HG03378 (cell line): ENCODE measurements at regions not wholly inside any gene's neighbourhood (a gene's known extent, or its start where the extent isn't known, plus 50 kb on each side); places are given as distances from the start of the nearest gene placed in this dataset.
"Not testable (repeated sequence)": the region's sequence is repeated elsewhere in the genome, so short reads cannot be mapped to it uniquely, and the experiment has no call there.

Source experiments
- ATAC-seq: cut with Tn5 transposase; IDR thresholded peaks from one replicate; pipeline ENCODE4 v1.9.1; 2021; ENCODE audit warnings: mild to moderate bottlenecking, moderate library complexity; ENCODE audit not compliant: unreplicated experiment

GRCh38 chr2:103167599-103167998 is 405.8 kb downstream of the TMEM182 start:
- ATAC-seq: no peak

GRCh38 chr2:103169861-103170260 is 408.0 kb downstream of the TMEM182 start:
- no peak for ATAC-seq

DNA sequence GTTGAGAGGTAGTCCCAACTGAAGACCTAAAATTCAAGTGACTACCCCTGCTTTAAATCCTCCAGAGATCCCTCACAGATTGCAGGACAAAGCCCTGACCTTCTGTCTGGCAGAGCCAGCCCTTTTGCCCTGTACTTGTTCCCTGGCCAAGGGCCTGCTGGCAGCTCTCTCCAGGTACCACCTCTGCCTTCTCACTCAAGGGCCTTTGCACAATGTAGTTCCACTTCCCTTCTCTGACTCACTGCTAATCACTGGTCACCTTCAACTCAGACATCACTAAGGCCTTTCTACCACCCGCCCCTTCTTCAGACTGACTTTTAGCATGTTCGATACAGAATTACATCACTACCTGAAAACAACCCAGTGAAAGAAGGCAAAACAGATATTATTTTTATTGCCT is 411.0 kb downstream of the TMEM182 start:
- ATAC-seq: no peak

DNA sequence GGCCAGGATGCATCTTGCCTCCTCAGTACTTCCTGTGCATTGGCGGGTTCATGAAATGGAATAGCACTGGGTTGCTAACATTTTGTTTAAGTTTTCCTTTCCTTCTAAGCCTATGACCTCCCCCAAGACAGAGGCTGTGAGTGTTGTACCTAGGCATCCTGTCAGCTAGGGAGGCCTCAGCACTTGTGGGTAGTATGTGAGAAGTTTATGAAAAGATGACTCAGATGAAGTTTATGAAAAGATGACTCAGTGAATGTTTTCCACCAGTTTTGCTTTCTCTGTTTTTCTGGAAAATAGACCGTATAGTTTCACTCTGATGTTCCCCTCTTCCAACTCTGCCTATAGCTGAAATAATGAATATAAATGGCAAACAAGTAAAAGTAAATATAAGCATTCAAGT is 412.9 kb downstream of the TMEM182 start:
- ATAC-seq: no peak

DNA sequence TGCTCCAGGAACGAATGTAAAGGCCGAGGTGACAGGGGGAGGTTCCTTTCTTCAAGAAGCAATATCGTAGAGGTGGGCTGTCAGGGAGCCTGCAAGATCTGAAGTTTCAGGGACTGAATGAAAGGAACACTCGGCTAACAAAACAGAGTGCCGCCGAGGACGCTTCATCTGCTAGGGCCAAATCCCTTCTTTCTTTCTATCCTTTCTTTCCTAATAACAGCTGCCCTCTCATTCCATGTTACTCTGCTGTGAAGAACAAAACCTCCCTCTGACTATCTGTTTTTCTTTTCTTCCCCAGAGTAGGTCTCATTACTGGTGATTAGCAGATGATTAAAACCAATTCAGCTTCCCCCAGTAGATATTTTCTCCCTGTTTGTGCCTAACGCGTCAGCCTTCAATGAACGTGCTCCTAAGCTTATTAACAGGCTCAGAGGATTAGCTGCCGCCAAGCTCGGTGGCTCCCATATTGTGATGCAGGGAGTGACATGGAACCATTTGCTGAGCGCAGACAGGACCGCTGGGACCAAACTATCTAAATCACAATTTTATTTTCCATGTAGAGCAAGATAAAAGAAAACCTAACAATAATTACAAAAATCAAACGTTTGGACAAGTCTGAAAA is 414.6 kb downstream of the TMEM182 start:
- ATAC-seq: no peak

DNA sequence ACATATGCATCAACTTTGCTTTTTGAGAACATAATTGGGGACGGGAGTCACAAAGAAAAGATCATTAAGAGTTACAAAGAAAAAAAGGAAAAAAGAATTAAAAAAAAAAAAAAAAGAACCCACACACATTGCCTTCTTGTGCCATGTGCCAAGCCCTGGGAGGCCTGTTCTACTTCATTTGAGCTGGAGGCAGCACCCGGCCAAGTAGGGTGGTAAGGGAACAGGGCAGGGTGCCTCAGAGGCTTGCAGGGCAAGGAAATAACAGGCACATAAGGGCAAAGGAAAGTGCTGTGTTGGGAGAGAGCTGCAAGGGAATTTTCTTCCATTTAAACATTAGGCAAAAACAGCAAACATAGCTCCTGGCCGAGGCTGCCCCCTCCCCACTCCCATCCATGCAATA is 418.0 kb downstream of the TMEM182 start:
- no peak for ATAC-seq

- no peak for ATAC-seq
These were observed 421.2 kb downstream of the TMEM182 start for GRCh38 chr2:103183061-103183460.

GRCh38 chr2:103196802-103197201 is 435.0 kb downstream of the TMEM182 start:
- ATAC-seq: no peak

DNA sequence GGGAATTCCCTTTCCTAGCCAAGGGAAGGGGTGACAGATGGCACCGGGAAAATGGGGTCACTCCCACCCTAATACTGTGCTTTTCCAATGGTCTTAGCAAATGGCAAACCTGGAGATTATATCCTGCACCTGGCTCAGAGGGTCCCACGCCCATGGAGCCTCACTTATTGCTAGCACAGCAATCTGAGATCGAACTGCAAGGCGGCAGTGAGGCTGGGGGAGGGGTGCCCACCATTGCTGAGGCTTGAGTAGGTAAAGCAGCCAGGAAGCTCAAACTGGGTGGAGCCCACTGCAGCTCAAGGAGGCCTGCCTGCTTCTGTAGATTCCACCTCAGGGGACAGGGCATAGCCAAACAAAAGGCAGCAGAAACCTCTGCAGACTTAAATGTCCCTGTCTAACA is 438.9 kb downstream of the TMEM182 start:
- ATAC-seq: not testable (repeated sequence)

GRCh38 chr2:103208916-103209315 is 447.1 kb downstream of the TMEM182 start:
- no peak for ATAC-seq

DNA sequence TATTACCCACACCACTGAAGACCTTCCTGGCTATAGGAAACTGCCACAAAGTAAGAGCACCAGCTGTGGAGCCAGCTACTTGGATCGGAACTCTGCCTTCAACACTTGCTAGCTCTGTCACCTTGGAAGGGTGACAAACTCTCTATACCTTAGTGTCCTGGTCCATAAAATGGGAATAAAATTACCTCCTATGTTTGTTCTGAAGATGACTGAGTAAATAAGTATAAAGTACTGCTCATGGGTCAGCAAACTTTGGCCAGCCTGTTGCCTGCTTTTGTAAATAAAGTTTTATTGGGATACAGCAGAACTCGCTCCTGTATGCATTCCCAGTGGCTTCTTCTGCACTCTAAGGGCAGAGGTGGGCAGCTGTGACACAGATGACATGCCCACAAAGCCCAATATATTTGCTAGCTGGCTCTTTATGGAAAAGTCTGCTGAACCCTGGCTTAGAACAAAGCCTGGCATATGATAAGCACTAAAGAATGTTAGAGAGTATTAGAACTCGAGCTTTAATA is 451.3 kb downstream of the TMEM182 start:
- no peak for ATAC-seq

DNA sequence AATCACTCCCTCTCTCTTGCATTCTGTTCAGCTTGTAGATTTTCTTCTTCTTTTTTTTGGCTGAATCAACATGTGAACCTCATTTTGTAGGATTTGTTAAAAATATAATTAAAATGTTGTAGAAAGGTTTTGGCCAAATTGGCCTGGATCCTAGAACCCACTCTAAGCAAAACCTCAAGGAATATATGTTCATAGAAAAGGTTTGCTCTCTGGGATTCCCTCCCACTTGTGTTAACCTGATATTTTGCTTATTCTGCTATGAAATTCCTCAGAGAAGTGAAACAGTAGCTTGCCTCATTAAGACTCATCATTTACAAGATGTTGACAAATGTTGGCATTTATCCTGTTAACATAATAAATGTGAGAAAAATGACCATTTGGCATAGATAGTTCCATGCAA is 456.7 kb downstream of the TMEM182 start:
- ATAC-seq: no peak

DNA sequence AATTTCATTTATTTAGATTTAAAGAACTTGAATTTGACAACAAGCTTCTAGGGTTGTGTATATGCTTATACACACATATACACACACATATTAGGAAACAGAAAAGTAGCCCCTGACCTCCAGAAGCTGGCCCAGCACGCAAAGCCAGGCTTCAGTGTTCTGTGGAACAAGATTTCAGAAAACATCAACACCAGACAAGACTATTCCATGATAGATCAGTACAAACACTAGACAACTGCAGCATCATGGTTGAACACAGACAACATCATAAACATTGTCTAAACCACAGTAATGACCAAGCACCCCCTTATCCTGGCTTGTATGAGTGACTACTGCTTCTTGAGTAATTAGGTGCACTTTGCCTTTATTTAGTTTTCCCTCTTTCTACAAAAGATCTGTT is 457.6 kb downstream of the TMEM182 start:
- no peak for ATAC-seq

DNA sequence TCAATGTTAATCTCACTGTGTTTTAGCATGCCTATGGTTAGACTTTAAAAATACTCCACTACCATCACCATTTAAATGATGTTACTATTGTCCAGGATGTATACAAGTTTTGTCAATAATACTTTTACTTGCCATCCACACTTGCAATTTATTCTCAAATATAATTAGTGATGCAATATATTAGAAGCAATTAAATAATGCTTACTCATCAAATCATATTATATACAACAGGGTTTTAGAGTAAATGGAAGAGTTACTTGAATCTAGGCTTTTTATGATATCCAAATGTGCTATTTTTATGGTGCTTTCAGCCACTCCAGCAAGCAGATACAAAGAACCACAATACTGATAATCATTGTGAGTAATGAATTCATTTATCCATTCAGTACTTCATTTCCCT is 461.1 kb downstream of the TMEM182 start:
- no peak for ATAC-seq

DNA sequence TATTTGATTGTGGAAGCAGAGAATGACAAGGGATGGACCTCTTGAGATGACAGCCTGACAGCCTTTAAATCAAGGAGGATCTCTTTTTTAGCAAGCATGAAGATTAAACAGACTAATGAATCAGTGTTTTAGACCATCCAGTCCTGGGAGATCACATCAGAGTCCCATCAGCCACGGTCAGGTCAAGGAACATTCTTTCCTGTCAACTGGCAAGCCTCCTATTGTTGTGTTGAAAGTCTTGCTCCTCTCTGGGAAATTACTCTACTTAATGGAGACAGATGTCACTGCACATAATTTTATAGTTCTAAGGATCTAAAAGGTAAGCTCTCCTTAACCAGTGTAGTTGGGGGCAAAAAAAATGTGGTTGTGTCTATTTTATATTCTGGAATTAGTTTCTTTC is 469.0 kb downstream of the TMEM182 start:
- no peak for ATAC-seq

- no peak for ATAC-seq
These were observed 471.0 kb downstream of the TMEM182 start for GRCh38 chr2:103232865-103233264.

DNA sequence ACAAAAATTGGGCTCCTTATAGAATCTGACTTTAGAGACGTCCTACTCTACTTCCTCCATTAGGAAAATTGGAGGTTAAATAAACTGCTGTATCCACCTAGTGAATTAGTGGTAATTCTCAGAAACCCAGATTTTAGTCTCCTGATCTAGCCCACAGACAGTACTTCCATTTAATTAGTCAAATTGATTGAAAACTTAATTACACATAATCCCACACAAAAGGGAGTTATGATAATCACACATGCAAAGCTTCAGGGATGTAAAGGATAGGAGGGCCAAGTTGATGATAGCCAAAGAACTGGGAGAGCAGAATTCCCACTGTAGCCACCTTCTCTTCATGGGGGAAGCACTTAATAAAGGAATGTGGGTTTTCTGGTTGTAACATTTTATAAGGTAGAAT is 471.9 kb downstream of the TMEM182 start:
- no peak for ATAC-seq

DNA sequence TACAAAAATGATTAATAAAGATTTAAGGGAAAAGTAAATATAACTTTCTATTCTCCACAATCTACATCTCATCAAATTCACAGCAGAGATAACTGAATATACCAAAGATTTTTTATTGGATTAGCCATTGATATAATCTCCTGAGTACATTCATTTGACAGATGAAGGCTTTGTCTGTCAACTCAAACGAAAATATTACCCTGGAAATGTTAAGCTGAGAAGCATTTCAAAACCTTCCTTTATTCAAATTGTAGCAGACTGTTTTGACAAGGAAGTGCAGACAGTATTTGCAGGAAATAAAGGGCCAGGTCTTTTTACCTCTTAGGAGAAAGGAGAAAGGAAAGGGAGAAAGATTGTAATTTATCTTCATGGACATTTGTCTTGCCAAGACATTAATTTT is 473.5 kb downstream of the TMEM182 start:
- no peak for ATAC-seq

DNA sequence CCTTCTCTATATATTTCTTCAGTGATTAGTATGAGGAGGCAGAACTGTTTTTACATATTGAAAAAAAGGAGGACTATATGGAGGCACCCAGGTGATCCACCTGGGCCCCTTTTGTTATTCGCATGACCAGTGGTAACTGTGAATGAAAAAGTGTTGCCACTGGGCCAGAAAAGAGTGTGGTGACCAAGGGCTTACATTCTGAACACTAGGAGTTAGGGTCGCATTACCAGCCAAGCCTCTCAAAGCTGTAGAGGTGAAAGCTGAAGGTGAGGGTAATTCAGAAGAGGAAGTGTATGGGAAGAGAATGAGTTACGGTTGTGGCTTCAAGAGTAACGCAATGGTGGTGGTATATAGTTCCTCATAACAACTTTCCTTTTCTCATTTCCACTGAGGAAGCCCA is 487.6 kb downstream of the TMEM182 start:
- ATAC-seq: no peak

DNA sequence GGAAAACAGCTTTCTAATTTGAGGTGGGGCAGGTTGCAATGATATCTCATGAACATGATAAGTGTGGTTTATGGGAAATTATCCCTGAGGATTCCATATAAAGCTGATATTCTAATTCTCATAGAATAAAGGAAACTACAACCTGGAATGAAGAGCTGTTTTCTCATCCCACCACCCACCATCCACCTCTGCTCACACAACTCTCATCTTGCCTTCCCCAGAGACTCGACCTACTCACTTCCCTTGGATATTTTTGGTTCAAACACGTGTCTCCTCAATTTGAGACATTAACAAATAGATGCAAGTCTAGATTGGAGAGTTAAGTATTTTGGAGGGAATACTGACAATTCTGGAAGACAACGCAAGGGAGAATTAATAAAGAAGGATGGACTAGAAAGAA is 490.9 kb downstream of the TMEM182 start:
- ATAC-seq: no peak

- no peak for ATAC-seq
These were observed 492.8 kb downstream of the TMEM182 start for GRCh38 chr2:103254611-103255010.

DNA sequence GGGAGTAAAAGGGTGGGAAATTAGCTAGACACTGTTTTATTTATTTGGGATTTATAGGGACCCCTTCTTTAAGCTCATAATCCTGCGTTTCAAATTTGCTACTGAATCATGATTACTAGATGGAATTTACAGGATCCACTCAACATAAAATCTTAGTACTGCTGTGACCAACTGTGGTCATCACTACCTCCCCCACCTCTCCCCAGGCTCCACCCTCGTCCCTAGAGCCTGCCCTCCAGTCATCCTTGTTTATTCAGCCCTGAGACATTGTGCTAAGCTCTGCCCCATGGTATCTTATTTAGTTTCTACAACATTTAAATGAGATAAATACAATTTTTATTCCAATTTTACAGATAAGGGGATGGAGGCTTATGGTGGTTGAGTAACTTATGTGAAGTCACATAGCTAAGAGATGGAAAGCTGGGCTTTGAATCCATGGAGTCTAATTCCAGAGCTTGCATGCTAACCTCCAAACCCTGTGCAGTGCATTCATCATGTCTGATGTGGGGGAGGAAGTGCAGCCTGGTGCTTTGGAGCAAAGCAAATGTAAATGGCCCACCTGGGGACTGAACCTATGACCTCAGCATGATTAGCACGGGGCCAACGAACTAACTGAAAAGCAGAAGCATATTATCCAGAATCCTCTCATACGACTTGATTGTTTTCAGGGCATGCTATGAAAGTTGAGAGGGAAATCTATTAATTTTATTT is 502.4 kb downstream of the TMEM182 start:
- ATAC-seq: no peak

DNA sequence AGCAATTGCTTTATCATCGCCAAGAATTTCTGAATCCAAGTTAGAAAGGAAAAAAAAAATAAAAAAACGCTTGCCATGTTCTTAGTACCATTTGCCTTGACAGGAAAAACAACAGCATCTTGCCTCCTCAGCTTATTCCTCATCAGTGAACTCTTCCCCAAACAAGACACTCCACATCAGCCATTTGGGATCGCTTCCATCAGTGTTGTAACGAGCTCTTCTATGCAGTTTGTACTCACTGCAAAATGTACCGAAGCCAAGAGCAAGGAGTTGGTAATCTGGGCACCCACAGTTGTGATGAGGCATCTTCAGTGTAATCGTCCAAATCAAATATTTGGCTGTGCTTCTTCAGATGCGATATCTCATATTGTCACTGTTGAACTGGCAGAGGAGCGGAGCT is 503.7 kb downstream of the TMEM182 start:
- no peak for ATAC-seq
